ENCODE measurements at regions not wholly inside any gene's neighbourhood (a gene's known extent, or its start where the extent isn't known, plus 50 kb on each side); places are given as distances from the start of the nearest gene placed in this dataset.
"Not testable (repeated sequence)": the region's sequence is repeated elsewhere in the genome, so short reads cannot be mapped to it uniquely, and the experiment has no call there.

GRCh38 chr1:222060210-222060916, 318.5 kb upstream of the DUSP10 start:
- no peak for DNase-seq

DNA sequence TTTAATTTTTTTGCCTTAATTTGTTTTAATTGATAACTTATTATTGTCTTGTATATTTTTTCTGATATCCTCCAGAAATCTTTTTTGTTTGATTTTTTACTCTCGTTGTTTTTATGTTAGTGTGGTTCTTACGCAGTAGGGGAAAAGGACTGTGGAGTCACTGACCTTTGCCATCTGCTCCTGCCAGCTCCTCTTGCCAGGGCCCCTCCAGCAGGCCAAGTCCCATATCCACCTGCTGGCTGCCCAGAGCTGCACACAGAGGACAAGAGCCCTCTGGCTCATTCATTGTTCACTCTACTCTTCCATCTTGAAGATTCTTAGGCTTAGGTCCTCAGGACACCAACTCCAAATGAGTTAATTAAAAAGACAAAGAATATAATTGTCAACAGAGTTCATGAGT, 316.4 kb upstream of the DUSP10 start:
- no peak for DNase-seq

DNA sequence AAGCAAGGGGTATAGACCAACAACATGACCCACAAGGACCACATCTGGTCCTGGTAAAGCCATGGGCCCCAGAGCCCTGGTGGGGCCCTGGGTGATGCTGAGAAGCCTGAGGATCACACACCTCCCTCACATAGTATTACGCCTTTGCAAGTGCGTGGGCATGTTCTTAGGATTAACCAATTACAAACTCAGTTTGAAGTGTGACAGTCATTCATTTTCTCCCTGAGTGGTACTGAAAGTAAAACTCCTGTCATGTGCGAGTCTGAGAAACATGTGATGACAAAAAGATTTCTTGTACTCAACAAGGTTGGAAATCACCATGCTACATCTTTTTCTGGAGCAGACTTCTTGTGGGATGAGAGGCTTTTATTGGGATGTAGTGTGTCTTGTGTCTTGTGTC, 315.3 kb upstream of the DUSP10 start:
- no peak for DNase-seq

DNA sequence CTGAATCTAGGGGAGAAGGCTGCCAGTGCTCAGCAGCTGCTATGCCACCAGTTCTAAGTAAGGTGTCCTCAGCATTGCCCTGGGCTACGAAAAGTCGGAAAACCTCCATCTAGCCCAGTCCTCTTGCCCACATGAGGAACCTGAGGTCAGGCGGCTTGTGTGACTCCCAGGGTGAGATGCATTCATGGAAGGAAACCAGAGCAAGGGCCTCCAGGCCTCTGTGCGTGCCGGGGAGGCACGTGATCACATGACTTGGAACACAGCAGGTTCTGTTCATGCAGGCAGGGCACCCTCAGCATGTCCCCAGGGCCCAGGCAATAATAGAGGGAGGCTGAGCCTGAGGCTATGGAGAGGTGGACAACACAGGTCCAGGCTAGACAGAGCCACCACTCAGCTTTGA, 312.5 kb upstream of the DUSP10 start:
- DNase-seq: no peak

GRCh38 chr1:222053790-222054294, 312.0 kb upstream of the DUSP10 start:
- DNase-seq: no peak

- DNase-seq: not testable (repeated sequence)
These were observed 309.4 kb upstream of the DUSP10 start for GRCh38 chr1:222051311-222051710.

DNA sequence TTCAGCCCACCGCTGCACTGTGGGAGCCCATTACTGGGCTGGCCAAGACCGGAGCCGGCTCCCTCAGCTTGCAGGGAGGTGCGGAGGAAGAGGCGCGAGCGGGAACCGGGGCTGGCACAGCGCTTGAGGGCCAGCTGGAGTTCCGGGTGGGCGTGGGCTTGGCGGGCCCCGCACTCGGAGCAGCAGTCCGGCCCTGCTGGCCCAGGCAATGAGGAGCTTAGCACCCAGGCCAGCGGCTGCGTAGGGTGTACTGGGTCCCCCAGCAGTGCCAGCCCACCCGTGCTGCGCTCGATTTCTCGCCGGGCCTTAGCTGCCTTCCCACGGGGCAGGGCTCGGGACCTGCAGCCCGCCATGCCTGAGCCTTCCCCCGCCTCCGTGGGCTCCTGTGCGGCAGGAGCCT, 307.8 kb upstream of the DUSP10 start:
- DNase-seq: not testable (repeated sequence)

- no peak for DNase-seq
These were observed 307.3 kb upstream of the DUSP10 start for GRCh38 chr1:222049176-222049575.

DNA sequence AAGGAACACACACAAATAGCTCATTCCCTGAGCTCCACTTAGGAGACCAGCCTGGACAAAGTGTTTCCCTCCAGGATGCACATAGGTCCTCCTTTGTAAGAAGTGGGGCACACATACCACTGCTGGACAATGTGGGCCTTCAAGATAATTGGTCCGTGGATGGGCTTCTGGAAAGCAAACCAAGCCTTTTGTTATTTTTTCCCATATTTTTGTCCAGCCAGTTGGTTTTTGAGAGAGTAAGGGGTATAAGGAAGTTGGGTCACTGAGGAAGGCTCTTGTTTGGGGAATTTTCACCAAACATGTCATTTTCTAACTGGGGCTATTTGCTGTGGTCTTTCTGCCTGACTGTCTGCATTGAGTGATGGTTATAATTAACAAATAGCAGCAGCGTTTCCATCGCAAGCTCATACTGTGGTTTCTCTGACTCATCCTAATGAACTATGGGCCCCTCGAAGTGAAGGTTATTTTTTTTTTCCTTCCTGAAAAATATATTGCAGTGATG, 306.3 kb upstream of the DUSP10 start:
- no peak for DNase-seq

- no peak for DNase-seq
These were observed 305.5 kb upstream of the DUSP10 start for GRCh38 chr1:222047366-222047765.

GRCh38 chr1:222046684-222047263, 304.9 kb upstream of the DUSP10 start:
- DNase-seq: no peak

DNA sequence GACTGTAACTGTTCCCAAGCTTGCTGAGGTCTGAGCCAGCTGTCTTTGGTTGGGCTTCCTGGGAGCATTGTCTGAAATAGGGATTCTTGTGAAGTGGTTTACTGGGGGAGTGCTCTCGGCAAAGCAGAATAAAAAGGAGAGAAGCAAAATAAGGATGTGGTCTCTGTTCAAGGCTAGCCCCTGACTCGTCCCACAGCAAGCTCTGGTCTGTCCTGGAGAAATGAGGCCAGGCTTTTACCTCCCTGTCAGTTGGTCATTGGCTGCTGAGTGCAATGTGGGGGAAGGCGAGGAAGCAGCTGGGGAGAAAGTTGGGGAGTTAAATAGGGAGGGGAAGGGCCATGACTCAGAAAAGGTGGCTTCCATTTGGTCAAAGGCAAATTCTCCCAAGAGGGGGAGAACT, 303.9 kb upstream of the DUSP10 start:
- no peak for DNase-seq

GRCh38 chr1:222045236-222045635, 303.3 kb upstream of the DUSP10 start:
- DNase-seq: no peak

DNA sequence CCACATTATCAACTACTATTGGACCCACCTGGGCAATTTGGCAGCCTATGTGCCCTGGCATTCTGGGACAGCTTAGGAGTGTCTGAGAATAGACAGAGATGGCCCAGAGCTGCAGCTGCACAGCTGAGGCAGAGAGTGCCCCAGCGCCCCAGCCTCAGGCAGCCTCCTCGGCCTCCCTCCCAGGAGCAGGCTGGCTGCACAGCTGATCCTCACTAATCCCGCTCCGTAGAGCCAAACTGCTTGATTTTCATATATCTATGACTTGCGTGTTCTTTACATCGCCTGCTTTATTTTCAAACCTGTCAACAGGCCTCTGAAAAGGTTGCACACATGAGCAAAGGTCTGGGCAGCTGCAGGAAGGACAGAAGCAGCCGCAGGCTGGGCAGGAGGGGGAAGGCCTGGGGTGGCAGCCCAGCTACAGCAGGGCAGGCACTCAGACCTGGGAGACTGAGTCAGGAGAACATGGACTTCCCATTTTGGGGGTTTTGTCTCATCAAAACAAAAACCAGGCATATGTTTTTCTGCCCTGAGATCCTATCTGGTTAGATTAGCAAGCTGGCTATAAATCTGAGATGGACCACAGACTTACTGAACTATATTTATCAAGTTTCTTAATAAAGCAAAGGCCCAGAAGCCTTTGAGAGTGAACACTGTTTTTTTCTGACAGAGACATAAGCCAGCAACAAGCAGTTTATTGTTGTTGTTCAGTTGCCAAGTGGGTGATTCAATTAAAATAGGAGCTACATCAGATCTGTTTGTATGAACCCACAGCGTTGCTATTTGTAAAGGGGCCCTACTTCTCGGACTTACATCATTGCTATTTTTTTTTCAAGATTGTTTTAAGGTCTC, 301.8 kb upstream of the DUSP10 start:
- no peak for DNase-seq

DNA sequence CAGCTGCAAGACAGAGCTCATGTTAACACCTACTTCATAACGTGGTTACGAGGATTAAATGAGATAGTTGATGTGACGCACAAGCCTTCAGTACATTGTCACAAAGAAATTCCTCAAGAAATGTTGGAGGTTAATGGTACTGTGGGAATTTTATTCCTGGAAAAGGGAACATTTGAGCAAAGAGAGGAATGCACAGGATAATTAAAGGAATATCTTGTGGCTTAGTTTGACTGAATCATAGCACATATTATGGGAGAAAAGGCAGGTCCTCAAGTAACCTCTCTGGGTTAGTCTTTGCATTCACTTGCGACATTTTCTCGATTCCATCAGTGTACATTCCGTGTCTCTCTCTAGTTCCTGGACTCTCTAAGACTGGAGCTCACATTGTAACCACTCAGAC, 300.2 kb upstream of the DUSP10 start:
- no peak for DNase-seq

- no peak for DNase-seq
These were observed 299.1 kb upstream of the DUSP10 start for GRCh38 chr1:222040955-222041354.

DNA sequence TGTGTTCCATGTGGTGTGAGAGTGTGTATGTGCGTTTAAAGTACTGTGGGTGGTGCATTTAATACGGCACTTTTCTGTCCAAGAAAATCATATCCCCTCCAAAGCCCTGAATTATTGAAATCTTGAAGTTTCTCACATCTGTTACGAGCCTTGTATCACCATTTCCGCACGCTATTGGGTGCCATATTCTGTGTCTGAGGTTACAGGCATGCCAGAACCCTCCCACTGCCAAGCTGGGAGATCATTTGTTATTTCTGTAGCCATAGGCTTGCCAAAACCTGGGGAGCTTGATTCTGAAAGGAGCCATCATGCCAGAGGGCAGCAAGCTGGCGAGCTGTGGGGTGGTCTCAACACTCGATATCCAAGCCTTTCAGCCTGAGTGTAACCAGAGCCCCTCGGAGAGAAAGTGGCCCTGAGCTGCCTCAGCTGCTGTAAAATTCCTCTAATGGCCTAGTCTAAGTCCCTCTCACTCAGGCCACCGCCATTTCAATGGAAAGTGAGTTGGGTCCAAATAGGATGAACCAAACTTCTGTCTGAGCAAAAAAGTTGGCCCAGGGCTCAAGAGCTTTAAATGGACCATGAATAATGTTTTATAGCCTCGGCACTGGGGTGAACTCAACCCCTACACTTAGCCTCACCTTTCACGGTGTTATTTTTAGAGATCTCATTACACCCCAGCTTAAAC, 298.4 kb upstream of the DUSP10 start:
- no peak for DNase-seq

GRCh38 chr1:222038971-222039370, 297.1 kb upstream of the DUSP10 start:
- no peak for DNase-seq

- DNase-seq: no peak
These were observed 295.8 kb upstream of the DUSP10 start for GRCh38 chr1:222037720-222038119.

GRCh38 chr1:222034790-222035189, 292.9 kb upstream of the DUSP10 start:
- DNase-seq: no peak

GRCh38 chr1:222033450-222033849, 291.6 kb upstream of the DUSP10 start:
- DNase-seq: no peak

- DNase-seq: no peak
These were observed 289.4 kb upstream of the DUSP10 start for GRCh38 chr1:222031318-222031717.

GRCh38 chr1:222028676-222029075, 286.8 kb upstream of the DUSP10 start:
- DNase-seq: no peak
